Right lobe of liver (tissue), 4 donors: ENCODE measurements at regions not wholly inside any gene's neighbourhood (a gene's known extent, or its start where the extent isn't known, plus 50 kb on each side); places are given as distances from the start of the nearest gene placed in this dataset.

Experiments
- POLR2A ChIP-seq: fragments of 450-650 bp; IDR thresholded peaks from one replicate; pipeline ENCODE4 v1.6.1; 2017; ENCODE audit warnings: antibody characterized with exemption, mild to moderate bottlenecking
- TF ChIP-seq, protein P1 (sequence below), 4 donors: fragments of 200-600 bp in 3 of 4; fragments of 450-650 bp in 1 of 4; IDR thresholded peaks; one replicate each; pipeline versions ENCODE4 v1.5.1 to v1.8.0; 2016 to 2022; ENCODE audit warnings: antibody characterized with exemption in 4 of 4, mild to moderate bottlenecking in 2 of 4
- donor health status: DM: no; HTN: no; CAD: no.
- donor health status: DM: no; HTN: no; CAD: no.
- donor health status: DM: no; HTN: yes; CAD: no.

DNA sequence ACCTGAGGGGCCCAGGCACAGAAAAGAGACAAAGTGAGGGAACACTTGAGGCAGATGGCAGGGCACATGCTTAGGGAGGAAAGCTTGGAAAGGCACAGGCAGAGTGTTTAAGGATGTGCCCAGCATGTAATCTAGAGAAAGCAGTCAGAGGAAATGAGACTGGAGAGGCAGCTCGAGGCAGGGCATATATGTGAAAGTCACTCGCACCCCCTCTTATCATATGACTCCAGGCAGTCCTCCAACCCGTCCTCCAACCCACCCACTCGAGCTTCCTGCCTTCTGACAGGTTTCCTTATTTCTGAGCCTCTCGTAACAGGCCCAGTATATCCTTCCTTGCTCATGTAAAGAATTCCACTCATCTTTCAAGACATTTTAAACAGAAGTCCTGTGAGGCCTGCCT, 294.0 kb downstream of the SOX2 start:
- TF ChIP-seq, protein P1, sequence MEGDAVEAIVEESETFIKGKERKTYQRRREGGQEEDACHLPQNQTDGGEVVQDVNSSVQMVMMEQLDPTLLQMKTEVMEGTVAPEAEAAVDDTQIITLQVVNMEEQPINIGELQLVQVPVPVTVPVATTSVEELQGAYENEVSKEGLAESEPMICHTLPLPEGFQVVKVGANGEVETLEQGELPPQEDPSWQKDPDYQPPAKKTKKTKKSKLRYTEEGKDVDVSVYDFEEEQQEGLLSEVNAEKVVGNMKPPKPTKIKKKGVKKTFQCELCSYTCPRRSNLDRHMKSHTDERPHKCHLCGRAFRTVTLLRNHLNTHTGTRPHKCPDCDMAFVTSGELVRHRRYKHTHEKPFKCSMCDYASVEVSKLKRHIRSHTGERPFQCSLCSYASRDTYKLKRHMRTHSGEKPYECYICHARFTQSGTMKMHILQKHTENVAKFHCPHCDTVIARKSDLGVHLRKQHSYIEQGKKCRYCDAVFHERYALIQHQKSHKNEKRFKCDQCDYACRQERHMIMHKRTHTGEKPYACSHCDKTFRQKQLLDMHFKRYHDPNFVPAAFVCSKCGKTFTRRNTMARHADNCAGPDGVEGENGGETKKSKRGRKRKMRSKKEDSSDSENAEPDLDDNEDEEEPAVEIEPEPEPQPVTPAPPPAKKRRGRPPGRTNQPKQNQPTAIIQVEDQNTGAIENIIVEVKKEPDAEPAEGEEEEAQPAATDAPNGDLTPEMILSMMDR (IDR thresholded peaks at IDR 0.05) = no peak
- TF ChIP-seq POLR2A = no peak
